Amniotic stem cell (primary cell): ENCODE measurements at regions not wholly inside any gene's neighbourhood (a gene's known extent, or its start where the extent isn't known, plus 50 kb on each side); places are given as distances from the start of the nearest gene placed in this dataset.
"Not testable (repeated sequence)": the region's sequence is repeated elsewhere in the genome, so short reads cannot be mapped to it uniquely, and the experiment has no call there.

Source experiments
- DNase-seq: peaks from one replicate; lab custom pipeline; 2025; lab: John Stamatoyannopoulos, UW

GRCh38 chr10:118948786-118949185 lies 80.7 kb upstream of the NANOS1 start:
- no peak for DNase-seq

DNA sequence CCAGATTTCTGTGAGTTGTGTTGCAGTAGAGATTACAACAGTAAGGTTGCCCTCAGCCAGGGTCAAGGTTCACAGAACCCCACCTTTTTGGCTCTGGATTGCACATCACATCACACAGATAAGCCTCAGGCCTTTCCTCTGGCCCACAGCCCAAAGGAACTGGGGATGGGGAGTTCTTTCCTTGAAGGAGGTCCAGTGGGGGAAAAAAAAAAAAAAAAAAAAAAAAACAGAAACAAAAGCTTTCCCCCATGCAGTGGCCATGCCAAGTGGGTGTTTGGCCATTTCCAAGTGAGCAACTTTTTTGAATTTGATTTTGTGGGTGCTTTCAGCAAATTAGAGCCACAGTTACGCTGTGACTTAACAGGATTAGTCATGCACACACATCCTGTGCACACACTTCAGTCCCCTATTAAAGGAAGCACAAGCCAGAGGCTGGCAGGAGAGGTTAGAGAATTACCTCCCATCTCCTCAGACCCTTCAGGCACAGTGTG lies 79.3 kb upstream of the NANOS1 start:
- DNase-seq: no peak

GRCh38 chr10:118950997-118951637 lies 78.4 kb upstream of the NANOS1 start:
- DNase-seq: no peak

DNA sequence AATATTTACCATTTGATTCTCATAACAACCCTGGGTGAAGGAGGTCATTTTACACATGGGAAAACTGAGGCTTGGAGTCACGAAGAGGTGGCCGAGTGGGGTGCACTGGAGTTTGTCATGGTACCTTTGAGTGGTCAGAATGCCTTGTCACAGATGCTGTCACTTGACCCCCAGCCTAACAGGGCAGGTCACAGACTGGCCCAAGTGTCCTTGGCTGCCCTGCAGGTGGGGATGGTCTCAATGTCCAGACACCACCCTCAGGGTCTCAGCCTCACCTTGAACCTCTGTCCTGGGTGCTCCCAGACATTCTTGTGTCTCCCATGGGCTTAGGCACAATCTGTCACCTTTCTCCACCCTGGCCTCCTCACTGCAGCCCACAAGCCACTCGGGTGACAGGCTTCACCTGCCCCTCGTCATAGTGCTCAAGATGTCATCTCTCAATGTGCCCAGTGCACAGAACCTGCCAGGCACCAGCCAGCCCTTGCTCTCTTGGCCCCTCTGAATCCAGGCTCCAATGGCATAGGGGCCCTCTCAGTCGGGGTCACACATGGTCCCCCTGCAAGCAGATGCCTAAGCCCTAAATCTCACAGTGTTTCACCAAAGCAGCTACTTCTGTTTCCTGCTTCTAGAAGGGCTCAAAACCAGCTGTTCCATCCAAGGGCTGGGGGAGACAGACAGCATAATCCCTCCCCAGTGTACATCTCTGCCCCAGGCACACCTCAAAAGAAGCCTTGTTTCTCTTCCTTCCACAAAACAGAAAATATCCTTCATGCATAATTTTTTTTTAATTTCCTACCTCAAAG lies 76.8 kb upstream of the NANOS1 start:
- DNase-seq: no peak

- DNase-seq: no peak
These were observed 75.7 kb upstream of the NANOS1 start for GRCh38 chr10:118953598-118954393.

DNA sequence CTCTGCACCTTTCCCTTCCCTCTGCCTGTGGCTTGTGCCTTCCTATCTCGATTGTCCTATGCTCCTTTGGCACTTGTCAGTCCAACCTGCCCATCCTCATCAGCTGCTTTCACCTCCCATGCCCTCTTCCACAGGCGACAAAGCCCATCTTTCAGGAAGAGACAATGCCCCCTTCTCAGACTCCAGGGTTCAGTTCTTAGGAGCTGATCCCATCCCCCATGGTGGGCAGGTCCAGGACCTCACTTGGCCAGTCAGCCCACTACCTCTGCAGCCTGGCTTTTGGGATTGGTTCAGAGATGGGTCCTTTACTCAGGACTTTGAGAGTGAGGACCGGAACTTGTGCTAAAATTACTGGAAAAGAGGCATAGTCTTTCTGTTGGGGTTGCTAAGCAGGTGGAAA lies 74.0 kb upstream of the NANOS1 start:
- DNase-seq: no peak

GRCh38 chr10:118955951-118956801 lies 73.3 kb upstream of the NANOS1 start:
- DNase-seq: no peak

- no peak for DNase-seq
These were observed 72.6 kb upstream of the NANOS1 start for GRCh38 chr10:118956802-118957442.

DNA sequence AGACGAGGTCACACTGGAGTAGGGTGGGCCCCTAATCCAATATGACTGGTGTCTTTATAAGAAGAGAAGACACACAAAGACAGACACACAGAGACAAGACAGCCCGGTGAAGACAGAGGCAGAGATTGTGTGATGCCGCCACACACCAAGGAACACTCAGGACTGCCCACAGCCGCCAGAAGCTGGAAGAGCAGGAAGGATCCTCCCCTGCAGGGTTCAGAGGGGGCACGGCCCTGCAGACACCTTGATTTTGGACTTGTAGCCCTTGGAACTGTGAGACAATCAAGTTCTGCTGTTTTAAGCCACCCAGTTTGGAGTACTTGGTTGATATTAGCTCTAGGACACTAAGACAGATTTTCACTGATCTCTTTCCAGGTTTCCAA lies 72.1 kb upstream of the NANOS1 start:
- DNase-seq: no peak

GRCh38 chr10:118957966-118958365 lies 71.5 kb upstream of the NANOS1 start:
- DNase-seq: no peak

DNA sequence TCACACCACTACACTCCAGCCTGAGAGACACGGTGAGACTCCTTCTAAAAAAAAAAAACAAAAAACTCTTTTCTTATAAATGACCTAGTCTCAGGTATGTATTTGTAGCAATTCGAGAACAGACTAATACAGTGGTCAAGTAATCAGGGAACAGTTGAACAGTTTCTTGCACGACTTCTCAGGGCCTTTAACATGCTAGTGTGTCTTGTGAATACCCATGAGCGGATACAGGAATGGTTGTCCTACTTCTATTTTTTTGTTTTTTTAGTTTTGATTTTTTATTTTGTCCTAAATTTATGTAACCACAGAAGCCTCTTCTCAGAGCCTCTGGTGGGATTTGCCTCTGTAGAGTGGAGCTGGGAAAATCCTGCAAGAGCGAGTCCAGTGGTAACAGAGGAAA lies 71.0 kb upstream of the NANOS1 start:
- DNase-seq: no peak

DNA sequence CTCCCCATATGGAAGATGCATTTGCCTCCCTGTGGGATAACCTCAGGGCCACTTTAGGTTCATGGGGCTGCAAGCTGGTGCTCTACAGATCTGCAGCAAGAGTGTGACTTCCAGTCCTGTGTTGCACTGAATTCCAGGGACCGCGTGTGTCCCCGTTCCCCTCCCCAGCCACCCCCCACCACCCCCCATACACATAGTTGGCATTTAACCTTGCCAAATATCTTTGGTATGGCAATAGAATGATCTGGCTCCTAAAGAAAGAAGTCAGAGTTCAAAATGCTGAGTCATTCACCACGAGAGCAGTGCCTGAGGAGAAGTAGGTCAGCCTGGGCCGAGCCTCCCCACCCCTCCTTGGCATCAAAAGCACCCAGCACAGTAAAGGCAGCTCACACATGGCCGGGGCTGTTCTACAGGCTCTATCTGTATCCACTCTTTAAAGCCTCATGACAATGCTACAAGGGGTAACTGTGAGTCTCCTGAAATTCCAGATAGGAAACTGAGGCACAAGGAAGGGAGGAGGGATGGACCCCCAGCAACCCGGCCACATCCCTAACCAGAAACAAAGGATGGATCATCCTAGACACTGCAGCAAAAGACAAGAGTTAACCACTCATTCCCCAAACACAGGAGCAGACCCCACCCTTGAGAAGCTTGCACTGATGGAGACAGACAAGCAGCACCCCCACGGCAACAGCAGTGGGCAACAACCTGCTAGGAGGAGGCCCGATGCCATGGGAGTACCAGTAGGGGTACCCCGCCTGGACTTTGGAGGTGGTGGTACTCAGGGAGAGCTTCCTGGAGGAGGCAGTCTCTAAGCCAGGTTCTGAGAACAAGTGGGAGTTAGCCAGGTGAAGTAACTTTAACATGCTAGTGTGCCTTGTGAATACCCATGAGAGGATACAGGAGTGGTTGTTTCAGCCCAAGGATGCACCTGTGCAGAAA lies 70.3 kb upstream of the NANOS1 start:
- DNase-seq: peak; percentile 14

- DNase-seq: no peak
These were observed 69.1 kb upstream of the NANOS1 start for GRCh38 chr10:118960157-118961090.

DNA sequence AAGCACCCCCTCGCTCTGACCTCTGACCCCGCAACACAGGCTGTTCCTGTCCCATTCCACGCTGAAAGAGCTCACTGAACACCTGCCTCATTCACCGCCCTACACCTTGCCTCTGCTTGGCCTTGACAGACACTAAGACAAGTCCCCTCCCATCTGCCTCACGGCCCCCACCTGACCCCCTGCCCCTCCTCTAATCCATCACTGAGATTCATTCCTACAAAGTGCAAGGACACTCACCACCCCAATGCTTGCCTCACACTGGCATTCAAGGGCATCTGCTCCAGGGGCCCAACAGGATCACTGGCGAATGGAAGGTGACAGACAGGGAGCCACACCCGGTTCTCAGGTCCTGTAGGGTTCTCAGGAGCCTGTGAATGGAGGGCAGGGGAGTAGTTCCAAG lies 68.1 kb upstream of the NANOS1 start:
- no peak for DNase-seq

- DNase-seq: not testable (repeated sequence)
These were observed 67.1 kb upstream of the NANOS1 start for GRCh38 chr10:118962331-118962868.

DNA sequence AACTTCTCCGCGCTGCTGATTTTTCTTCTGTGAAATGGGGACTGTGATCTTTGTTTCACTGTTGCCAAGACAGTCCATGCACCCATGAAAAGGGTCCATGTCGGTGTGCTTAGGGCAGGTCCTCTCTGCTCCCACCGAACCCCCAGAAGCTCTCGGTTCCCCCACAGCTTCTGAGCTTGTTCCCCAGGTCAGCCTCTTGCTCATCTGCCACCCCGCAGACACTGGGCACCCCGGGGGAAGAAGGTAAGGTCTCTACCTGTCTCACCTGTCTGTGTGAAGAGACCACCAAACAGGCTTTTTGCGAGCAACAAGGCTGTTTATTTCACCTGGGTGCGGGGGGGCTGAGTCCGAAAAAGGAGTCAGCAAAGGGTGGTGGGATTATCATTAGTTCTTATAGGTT lies 66.2 kb upstream of the NANOS1 start:
- no peak for DNase-seq

DNA sequence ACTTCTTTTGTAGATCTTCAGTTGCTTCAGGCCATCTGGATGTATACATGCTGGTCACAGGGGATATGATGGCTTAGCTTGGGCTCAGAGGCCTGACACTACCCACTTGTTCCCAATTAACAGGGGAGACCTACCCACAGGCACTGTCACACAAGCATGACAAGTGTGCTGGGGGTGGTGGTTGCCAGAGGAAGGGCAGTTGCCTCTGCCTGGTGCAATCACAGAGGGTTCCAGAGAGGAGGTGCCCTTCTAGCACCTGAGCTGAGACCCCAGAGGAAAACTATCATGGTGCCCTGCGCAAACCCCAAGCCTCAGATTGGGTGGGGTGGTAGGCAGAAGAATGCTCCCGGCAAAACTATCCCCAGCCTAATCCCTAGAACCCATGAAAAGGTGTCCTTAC lies 65.6 kb upstream of the NANOS1 start:
- DNase-seq: no peak

- DNase-seq: not testable (repeated sequence)
These were observed 65.0 kb upstream of the NANOS1 start for GRCh38 chr10:118964476-118964875.

DNA sequence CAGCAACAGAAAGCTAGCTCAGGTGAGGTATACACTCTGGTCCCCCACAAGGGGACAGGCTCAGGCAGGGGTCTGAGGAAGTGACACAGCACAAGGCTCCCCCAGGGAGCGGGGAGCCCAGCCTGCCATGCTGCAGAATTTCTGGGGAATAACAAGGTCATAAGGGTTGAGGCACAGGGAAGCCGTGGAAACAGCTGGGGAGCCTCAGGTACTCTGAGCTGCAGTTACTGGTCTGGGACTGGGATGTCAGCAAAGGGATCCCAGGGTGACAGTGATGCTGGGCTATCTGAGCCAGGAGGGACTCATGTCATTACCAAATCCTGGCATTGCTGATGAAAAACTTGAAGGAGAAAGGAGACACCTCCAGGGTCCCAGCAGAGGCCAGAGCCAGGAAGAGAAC lies 64.4 kb upstream of the NANOS1 start:
- no peak for DNase-seq
